Smooth muscle cell (in vitro differentiated cells): ENCODE measurements at regions not wholly inside any gene's neighbourhood (a gene's known extent, or its start where the extent isn't known, plus 50 kb on each side); places are given as distances from the start of the nearest gene placed in this dataset.

Source experiments
- DNase-seq: peaks from one replicate; lab custom pipeline; 2025; ENCODE audit not compliant: unreplicated experiment; lab: John Stamatoyannopoulos, UW
- H2AFZ ChIP-seq: fragments of 200-600 bp; sonication (generic); 2 replicates; pipeline ENCODE4 v1.6.0; 2016; ENCODE audit warnings: antibody characterized with exemption, low read depth, mild to moderate bottlenecking
- H3F3A ChIP-seq: fragments of 200-600 bp; sonication (generic); 2 replicates; pipeline ENCODE4 v1.6.0; 2017; ENCODE audit warnings: antibody characterized with exemption, low read depth
- H3K27ac ChIP-seq: fragments of 200-600 bp; sonication (generic); 2 replicates; pipeline ENCODE4 v1.5.1; 2016; ENCODE audit warnings: low read depth, mild to moderate bottlenecking
- H3K27me3 ChIP-seq: fragments of 200-600 bp; sonication (generic); 2 replicates; pipeline ENCODE4 v1.6.1; 2016; ENCODE audit warnings: low read depth, mild to moderate bottlenecking
- H3K36me3 ChIP-seq: fragments of 200-600 bp; sonication (generic); 2 replicates; pipeline ENCODE4 v1.5.1; 2016; ENCODE audit warnings: low read depth
- H3K4me1 ChIP-seq: fragments of 200-600 bp; sonication (generic); 2 replicates; pipeline ENCODE4 v1.5.1; 2016; ENCODE audit warnings: low read depth
- H3K4me2 ChIP-seq: fragments of 200-600 bp; sonication (generic); 2 replicates; pipeline ENCODE4 v1.6.0; 2016; ENCODE audit warnings: mild to moderate bottlenecking
- H3K4me3 ChIP-seq: fragments of 200-600 bp; sonication (generic); 2 replicates; pipeline ENCODE4 v1.5.1; 2016; ENCODE audit warnings: mild to moderate bottlenecking
- H3K79me2 ChIP-seq: fragments of 200-600 bp; sonication (generic); 2 replicates; pipeline ENCODE4 v1.6.0; 2016; ENCODE audit warnings: low read depth, mild to moderate bottlenecking
- H3K9ac ChIP-seq: fragments of 200-600 bp; sonication (generic); 2 replicates; pipeline ENCODE4 v1.6.0; 2016; ENCODE audit warnings: low read depth
- H3K9me3 ChIP-seq: fragments of 200-600 bp; sonication (generic); replicated peaks from 2 replicates; pipeline ENCODE4 v1.5.1; 2016; ENCODE audit warnings: low read depth
- H4K20me1 ChIP-seq: fragments of 200-600 bp; sonication (generic); 2 replicates; pipeline ENCODE4 v1.6.0; 2016; ENCODE audit warnings: low read depth
- CTCF ChIP-seq: fragments of 200-600 bp; sonication (generic); IDR thresholded peaks from 2 replicates; pipeline ENCODE4 v1.5.1; 2017; ENCODE audit warnings: borderline replicate concordance, mild to moderate bottlenecking, antibody characterized with exemption; ENCODE audit not compliant: insufficient read depth, poor library complexity, severe bottlenecking
- WGBS: methylation state at CpG from one replicate; pipeline ENCODE4 v1.1.7; 2016; ENCODE audit warnings: low lambda C conversion rate; 5-methylcytosine and 5-hydroxymethylcytosine counted together

- no peak overlapping the region for H3K27ac ChIP-seq
- H4K20me1 ChIP-seq: no peaks in the 10 kb centered on the region
- H3K36me3 ChIP-seq: no peaks in the 10 kb centered on the region
- no peaks in the 10 kb centered on the region for H3K9me3 ChIP-seq
- TF ChIP-seq CTCF: no peak
- H3K4me3 ChIP-seq: no peak overlapping the region
- no peak for DNase-seq
- no peaks in the 10 kb centered on the region for H3F3A ChIP-seq
- no peak overlapping the region for H2AFZ ChIP-seq
- H3K27me3 ChIP-seq: peaks cover 70% of the 10 kb centered on the region
- H3K4me1 ChIP-seq: no peaks in the 10 kb centered on the region
- H3K79me2 ChIP-seq: no peaks in the 10 kb centered on the region
- no peak overlapping the region for H3K9ac ChIP-seq
- no peak overlapping the region for H3K4me2 ChIP-seq
Measured at GRCh38 chr13:26836626-26837025, 76.0 kb upstream of the GPR12 start.

GRCh38 chr13:26834646-26835045, 74.1 kb upstream of the GPR12 start:
- WGBS: 69% methylated on average over 4 of the region's 4 CpGs
- Histone ChIP-seq H3K4me3 (no peak overlapping the region), H3K4me1 (no peaks in the 10 kb centered on the region), H3K36me3 (no peaks in the 10 kb centered on the region), H3K79me2 (no peaks in the 10 kb centered on the region), H3F3A (no peaks in the 10 kb centered on the region), H3K9ac (no peak overlapping the region), H3K9me3 (no peaks in the 10 kb centered on the region), H3K27me3 (peaks cover 56% of the 10 kb centered on the region), H4K20me1 (no peaks in the 10 kb centered on the region), H2AFZ (no peak overlapping the region), H3K27ac (no peak overlapping the region), H3K4me2 (no peak overlapping the region)
- no peak for TF ChIP-seq CTCF
- DNase-seq: no peak

- no peak for TF ChIP-seq CTCF
- 89% methylated on average over 6 of the region's 6 CpGs for WGBS
Measured at GRCh38 chr13:26831336-26831908, 70.8 kb upstream of the GPR12 start.

GRCh38 chr13:26829716-26830115, 69.1 kb upstream of the GPR12 start:
- WGBS: 89% methylated on average over 4 of the region's 4 CpGs
- DNase-seq: no peak
- no peak overlapping the region for H3K4me3 ChIP-seq

More at GRCh38 chr13:26831336-26831908, 70.8 kb upstream of the GPR12 start:
- no peak for DNase-seq
- H3K4me3 ChIP-seq: no peak overlapping the region
- H2AFZ ChIP-seq: no peak overlapping the region
- H3K4me1 ChIP-seq: no peaks in the 10 kb centered on the region
- H3K27ac ChIP-seq: no peak overlapping the region
- no peaks in the 10 kb centered on the region for H3K9me3 ChIP-seq
- H3K9ac ChIP-seq: no peak overlapping the region
- H3K27me3 ChIP-seq: peaks cover 33% of the 10 kb centered on the region
- H3K4me2 ChIP-seq: no peak overlapping the region
- no peaks in the 10 kb centered on the region for H3K36me3 ChIP-seq
- no peaks in the 10 kb centered on the region for H3F3A ChIP-seq
- no peaks in the 10 kb centered on the region for H4K20me1 ChIP-seq
- no peaks in the 10 kb centered on the region for H3K79me2 ChIP-seq

More at GRCh38 chr13:26829716-26830115, 69.1 kb upstream of the GPR12 start:
- Histone ChIP-seq H3K9me3 (no peaks in the 10 kb centered on the region), H2AFZ (no peak overlapping the region), H4K20me1 (no peaks in the 10 kb centered on the region), H3F3A (no peaks in the 10 kb centered on the region), H3K27me3 (peaks cover 17% of the 10 kb centered on the region), H3K9ac (no peak overlapping the region), H3K4me1 (no peaks in the 10 kb centered on the region), H3K4me2 (no peak overlapping the region), H3K79me2 (no peaks in the 10 kb centered on the region), H3K27ac (no peak overlapping the region), H3K36me3 (no peaks in the 10 kb centered on the region)
- no peak for TF ChIP-seq CTCF
